NCI-H1694 treated with DMSO at 0.1 percent for 48 hours (cell line): ENCODE measurements at regions not wholly inside any gene's neighbourhood (a gene's known extent, or its start where the extent isn't known, plus 50 kb on each side); places are given as distances from the start of the nearest gene placed in this dataset.

ENCODE experiments used
- DNase-seq: peaks from one replicate; lab custom pipeline; 2025; lab: John Stamatoyannopoulos, UW

- no peak for DNase-seq
Observed at GRCh38 chr15:92304223-92304975, 89.3 kb upstream of the ST8SIA2 start.

GRCh38 chr15:92305343-92305742, 88.3 kb upstream of the ST8SIA2 start:
- DNase-seq: no peak

- DNase-seq: peak; percentile 12
Observed at GRCh38 chr15:92306663-92307062, 87.0 kb upstream of the ST8SIA2 start.

GRCh38 chr15:92315144-92315543, 78.5 kb upstream of the ST8SIA2 start:
- no peak for DNase-seq

- DNase-seq: no peak
Observed at GRCh38 chr15:92315595-92316211, 78.0 kb upstream of the ST8SIA2 start.

- no peak for DNase-seq
Observed at GRCh38 chr15:92316586-92317295, 76.9 kb upstream of the ST8SIA2 start.

- DNase-seq: no peak
Observed at GRCh38 chr15:92320012-92320699, 73.5 kb upstream of the ST8SIA2 start.

- DNase-seq: no peak
Observed at GRCh38 chr15:92322566-92323355, 70.9 kb upstream of the ST8SIA2 start.

GRCh38 chr15:92323525-92323924, 70.2 kb upstream of the ST8SIA2 start:
- DNase-seq: peak; percentile 40

GRCh38 chr15:92324101-92324963, 69.3 kb upstream of the ST8SIA2 start:
- peak; percentile 40 for DNase-seq

- no peak for DNase-seq
Observed at GRCh38 chr15:92326236-92326635, 67.4 kb upstream of the ST8SIA2 start.

- DNase-seq: no peak
Observed at GRCh38 chr15:92327033-92327432, 66.6 kb upstream of the ST8SIA2 start.

GRCh38 chr15:92328207-92328606, 65.5 kb upstream of the ST8SIA2 start:
- no peak for DNase-seq

GRCh38 chr15:92332125-92332899, 61.4 kb upstream of the ST8SIA2 start:
- DNase-seq: no peak

GRCh38 chr15:92333709-92334108, 60.0 kb upstream of the ST8SIA2 start:
- no peak for DNase-seq

GRCh38 chr15:92336419-92336987, 57.2 kb upstream of the ST8SIA2 start:
- DNase-seq: no peak

- DNase-seq: no peak
Observed at GRCh38 chr15:92339361-92339760, 54.3 kb upstream of the ST8SIA2 start.
